DMS153 (cell line): ENCODE measurements at regions not wholly inside any gene's neighbourhood (a gene's known extent, or its start where the extent isn't known, plus 50 kb on each side); places are given as distances from the start of the nearest gene placed in this dataset.
"Not testable (repeated sequence)": the region's sequence is repeated elsewhere in the genome, so short reads cannot be mapped to it uniquely, and the experiment has no call there.

Experiments used
- DNase-seq: peaks from one replicate; lab custom pipeline; 2025; lab: John Stamatoyannopoulos, UW

DNA sequence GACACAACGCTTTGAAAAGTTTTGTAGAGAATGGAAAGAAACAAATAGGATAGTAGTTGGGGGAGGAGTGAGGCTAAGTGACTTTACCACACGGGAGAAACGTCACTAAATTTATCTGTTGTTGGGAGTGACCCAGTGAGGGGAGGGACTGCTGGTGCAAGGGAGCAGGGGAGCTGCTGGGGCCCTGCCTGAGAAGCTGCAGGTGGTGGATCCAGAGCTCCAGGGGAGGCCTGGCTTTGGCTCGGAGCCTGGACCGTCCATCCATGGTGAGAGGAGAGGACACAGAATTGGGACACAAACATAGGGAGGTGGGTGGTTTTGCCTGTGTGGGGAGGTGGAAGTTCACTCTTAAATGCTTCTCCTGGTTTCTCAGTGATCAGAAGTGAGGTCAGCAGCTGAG lies 107.6 kb downstream of the GOSR1 start:
- DNase-seq = no peak

GRCh38 chr17:30580916-30581315 lies 103.7 kb downstream of the GOSR1 start:
- DNase-seq = no peak

GRCh38 chr17:30579610-30580315 lies 102.6 kb downstream of the GOSR1 start:
- no peak for DNase-seq

DNA sequence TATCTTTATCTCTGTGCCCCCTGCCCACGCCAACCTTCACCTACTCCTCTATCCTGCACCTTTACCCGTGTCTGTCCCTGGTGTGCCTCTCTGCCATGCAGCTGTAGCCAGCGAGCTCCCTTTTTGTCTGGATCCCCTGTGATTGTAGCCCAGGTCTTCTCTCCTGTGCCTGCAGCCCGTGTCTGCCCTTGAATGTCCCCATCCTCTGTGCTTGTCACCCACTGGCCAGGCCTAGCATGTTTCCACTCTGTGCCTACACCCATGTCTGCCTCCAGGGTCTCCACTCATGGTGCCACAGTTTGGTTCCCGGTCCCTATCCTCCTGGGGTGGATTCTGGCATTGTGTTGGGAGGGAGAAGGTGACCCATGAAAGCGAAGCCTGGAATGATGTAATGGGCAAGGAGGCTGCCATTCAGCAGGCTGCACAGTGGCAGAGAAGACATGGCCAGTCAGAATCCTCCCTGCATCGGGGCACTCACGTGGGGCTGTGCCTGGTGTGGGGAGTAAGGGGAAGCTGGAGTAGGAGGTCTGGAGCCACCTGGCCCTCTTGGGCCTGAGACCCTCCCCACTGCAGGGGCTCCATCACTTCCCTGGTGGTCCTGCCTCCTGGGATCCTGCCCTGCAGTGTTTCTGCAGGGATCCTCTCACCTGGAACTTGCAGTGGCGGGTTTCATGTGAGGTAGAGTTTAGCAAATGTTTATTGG lies 101.0 kb downstream of the GOSR1 start:
- DNase-seq = not testable (repeated sequence)
